ENCODE measurements at regions not wholly inside any gene's neighbourhood (a gene's known extent, or its start where the extent isn't known, plus 50 kb on each side); places are given as distances from the start of the nearest gene placed in this dataset.

DNA sequence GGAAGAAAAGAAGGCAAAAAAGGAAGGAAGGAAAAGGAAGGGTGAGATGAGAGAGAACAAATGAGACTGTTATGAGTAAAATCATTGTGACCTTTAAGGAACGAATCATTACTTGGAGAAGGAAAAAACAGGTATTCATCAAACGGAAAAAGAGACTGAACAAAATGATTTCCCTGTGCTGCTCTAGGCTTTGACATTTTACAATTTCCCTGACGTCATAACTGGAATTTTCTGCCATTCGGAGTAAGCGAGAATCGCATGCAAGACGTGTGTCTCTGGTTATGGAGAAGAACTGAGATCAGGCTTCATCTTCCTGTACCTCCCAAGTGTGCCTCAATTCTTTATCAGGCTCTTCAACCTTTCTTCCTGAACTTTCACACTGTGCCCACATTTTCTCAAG, 534.7 kb upstream of the KLHL29 start:
- H3K4me3 ChIP-seq (ENCODE audit: low read length), result no peak overlapping the region
- no peak for DNase-seq (ENCODE audit: low read depth)
- TF ChIP-seq, protein P1, sequence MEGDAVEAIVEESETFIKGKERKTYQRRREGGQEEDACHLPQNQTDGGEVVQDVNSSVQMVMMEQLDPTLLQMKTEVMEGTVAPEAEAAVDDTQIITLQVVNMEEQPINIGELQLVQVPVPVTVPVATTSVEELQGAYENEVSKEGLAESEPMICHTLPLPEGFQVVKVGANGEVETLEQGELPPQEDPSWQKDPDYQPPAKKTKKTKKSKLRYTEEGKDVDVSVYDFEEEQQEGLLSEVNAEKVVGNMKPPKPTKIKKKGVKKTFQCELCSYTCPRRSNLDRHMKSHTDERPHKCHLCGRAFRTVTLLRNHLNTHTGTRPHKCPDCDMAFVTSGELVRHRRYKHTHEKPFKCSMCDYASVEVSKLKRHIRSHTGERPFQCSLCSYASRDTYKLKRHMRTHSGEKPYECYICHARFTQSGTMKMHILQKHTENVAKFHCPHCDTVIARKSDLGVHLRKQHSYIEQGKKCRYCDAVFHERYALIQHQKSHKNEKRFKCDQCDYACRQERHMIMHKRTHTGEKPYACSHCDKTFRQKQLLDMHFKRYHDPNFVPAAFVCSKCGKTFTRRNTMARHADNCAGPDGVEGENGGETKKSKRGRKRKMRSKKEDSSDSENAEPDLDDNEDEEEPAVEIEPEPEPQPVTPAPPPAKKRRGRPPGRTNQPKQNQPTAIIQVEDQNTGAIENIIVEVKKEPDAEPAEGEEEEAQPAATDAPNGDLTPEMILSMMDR (conservative IDR thresholded peaks at IDR 0.05; ENCODE audit: low read length), result no peak

DNA sequence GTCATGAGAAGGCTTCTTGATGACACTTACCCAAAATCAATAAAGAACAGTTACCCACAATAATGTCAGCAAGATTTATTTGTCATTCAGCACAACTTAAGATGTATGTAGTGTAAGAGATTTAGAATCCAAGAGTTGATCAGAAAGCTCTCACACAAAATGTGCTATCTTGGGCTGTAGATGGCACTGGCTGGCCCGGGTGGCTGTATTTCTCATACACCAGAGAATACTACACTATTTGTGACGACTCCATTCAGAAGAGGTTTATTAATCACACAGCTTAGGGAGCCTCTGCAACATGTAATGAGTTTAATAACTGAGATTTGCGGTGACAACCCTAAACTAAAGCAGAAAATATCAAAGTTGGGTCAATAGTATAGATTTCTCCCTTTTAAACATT, 530.4 kb upstream of the KLHL29 start:
- TF ChIP-seq, protein P1 (conservative IDR thresholded peaks at IDR 0.05; ENCODE audit: low read length), result no peak
- no peak for DNase-seq (ENCODE audit: low read depth)

DNA sequence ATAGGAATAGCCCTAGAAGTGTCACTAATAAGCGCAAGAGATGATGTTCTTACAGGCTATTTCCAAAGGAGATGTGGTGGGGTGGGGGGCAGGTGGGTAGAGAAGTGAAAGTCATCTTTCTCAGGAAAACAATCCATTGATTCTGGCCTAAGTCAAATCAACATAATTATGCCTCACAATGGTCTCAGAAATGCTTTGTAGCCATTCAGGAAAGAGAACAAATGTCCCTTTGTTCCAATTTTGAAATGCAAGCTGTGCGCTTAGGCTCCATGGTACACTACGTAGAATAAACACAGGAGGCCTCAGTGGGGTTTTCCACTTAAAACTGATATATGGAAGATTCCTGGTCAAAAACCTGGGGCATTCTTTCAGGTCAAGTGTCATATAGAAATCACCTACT, 529.9 kb upstream of the KLHL29 start:
- H3K4me3 ChIP-seq (ENCODE audit: low read length), result no peak overlapping the region
- DNase-seq (ENCODE audit: low read depth), result no peak
- TF ChIP-seq, protein P1 (conservative IDR thresholded peaks at IDR 0.05; ENCODE audit: low read length), result no peak

More for the DNA sequence above, 530.4 kb upstream of the KLHL29 start:
- H3K4me3 ChIP-seq (ENCODE audit: low read length), result no peak overlapping the region

DNA sequence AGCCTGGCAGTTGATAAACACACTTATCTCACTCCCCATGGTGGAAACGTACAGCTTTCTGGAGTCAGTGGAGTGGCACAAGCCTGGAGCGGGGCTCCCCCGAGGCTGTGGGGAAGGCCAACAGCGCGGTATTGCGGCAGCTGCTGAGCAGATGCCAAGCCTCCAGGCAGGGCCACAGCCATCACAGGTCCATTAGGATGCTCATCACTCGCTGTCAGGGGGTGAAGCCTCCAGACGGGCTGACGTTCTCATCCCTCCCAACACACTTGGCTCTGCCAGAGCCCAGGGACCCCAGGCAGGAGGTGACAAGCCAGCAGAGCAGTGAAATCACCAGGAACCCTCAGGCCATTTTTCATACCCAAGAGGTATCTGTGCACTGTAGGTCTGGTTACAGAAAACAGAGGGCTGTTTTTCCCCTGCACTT, 529.2 kb upstream of the KLHL29 start:
- no peak overlapping the region for H3K4me3 ChIP-seq (ENCODE audit: low read length)
- no peak for DNase-seq (ENCODE audit: low read depth)
- TF ChIP-seq, protein P1 (conservative IDR thresholded peaks at IDR 0.05; ENCODE audit: low read length), result no peak

DNA sequence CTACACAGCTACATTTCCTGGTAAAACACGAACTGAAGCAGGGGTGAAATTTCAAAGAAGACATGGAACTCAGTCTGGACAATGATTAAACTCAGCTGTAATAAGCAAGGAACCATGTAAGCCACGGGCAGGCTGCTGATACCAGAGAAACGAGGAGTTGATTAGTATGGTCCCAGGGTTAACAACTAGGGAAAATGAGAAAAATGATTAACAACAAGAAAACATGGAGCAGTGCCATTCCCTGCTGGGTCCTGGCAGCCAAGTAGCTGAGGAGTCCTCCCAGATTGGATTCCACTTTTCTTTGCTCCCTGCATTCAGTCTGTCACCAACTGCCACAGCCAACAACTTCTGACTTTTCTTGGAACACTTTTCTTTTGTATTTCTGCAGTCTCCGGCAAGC, 517.0 kb upstream of the KLHL29 start:
- no peak for DNase-seq (ENCODE audit: low read depth)
- TF ChIP-seq, protein P1 (conservative IDR thresholded peaks at IDR 0.05; ENCODE audit: low read length), result no peak
- no peak overlapping the region for H3K4me3 ChIP-seq (ENCODE audit: low read length)

DNA sequence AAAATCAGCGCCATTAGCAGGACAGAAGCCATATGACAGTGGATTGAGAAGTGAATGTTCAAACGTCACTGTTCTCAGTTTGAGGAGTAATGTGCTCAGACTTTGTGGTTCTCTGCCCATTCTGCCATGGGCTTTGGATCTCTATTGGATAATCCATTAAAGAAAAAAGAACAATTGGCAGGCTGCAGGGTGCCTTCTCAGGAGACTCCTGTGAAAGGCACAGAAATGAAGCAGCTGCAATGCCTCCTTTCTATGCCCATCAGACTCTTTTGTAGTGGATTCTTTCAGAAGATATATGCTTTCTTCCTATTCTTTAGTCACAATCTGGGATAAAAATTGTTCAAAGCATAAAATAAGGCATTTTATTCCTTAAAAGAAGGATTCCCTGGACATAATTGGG, 506.9 kb upstream of the KLHL29 start:
- TF ChIP-seq, protein P1 (conservative IDR thresholded peaks at IDR 0.05; ENCODE audit: low read length), result no peak
- no peak overlapping the region for H3K4me3 ChIP-seq (ENCODE audit: low read length)
- DNase-seq (ENCODE audit: low read depth), result no peak

DNA sequence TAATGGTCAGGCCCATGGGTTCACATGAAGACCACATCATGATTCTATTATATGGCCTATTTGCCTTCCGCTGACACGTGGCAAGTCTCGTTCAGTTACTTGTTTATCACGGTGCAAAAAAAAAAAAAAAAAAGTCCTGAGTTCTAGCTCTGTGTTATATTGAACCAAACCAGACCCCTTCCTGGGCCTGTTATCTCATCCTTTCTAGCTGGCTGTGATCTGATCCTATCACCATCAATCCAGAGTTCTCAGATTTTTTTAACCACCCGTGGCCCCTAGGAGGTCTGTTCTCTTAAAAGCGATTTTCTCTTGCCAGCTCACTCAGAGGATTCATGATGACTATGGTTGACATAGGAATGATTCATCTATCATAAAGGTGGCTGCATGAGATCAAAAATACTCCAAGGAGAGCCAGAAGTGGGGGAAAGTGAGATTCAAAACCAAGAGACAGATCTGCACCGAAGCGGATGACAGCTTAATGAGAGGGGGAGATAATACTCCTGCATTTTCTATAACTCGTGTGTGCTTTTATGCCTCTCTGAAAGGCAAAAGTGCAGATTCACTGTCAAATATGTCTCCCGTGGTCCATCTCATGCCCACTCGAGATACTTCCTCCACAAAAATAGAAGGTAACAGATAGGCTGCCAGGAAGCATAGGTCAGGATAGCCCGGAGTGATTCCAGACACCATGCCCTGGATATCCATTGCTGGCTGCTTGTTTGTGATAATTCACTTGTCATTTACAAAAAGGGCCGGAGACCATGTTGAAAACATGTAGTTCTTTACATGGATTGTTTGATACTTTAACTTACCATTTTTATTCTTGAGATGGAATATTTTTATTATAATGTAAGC, 505.7 kb upstream of the KLHL29 start:
- DNase-seq (ENCODE audit: low read depth), result no peak
- TF ChIP-seq, protein P1 (conservative IDR thresholded peaks at IDR 0.05; ENCODE audit: low read length), result no peak

More for the DNA sequence above, 505.7 kb upstream of the KLHL29 start:
- no peak overlapping the region for H3K4me3 ChIP-seq (ENCODE audit: low read length)

Data from AG10803 (cell line).